ENCODE measurements at regions not wholly inside any gene's neighbourhood (a gene's known extent, or its start where the extent isn't known, plus 50 kb on each side); places are given as distances from the start of the nearest gene placed in this dataset.
"Not testable (repeated sequence)": the region's sequence is repeated elsewhere in the genome, so short reads cannot be mapped to it uniquely, and the experiment has no call there.

DNA sequence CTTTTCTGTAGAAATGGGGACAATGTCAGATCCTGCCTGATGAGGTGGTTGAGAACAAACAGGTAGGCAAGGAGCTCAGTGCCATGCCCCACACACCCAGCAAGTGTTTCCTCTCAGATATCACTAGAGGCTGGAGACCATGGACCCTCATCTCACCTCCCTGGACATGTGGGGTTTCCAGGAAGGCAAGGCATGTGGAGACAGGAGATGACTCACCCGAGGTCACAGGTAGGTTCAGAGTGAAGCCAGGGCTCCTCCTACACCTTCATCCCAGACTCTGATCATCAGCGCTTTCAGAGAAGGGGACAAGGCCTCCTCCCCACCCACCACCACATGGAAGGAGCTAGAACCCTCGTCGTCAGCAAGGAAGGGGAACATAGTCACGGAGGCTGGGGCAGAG, 69.2 kb downstream of the MATN1 start:
- Histone ChIP-seq H3K9ac (ENCODE audit: insufficient read length, low read depth) (no peak overlapping the region), H3K27me3 (ENCODE audit: insufficient read depth, insufficient read length) (no peaks in the 10 kb centered on the region), H3K36me3 (ENCODE audit: insufficient read depth, insufficient read length, low read length) (no peaks in the 10 kb centered on the region), H3K9me3 (ENCODE audit: insufficient read depth, low read length) (peaks cover 5% of the 10 kb centered on the region; the same call in 1 of the 2 replicates), H3K4me1 (ENCODE audit: insufficient read depth, insufficient read length) (peaks cover 24% of the 10 kb centered on the region), H3K4me3 (ENCODE audit: insufficient read length, low read depth) (no peak overlapping the region)
- TF ChIP-seq ZNF274 (IDR thresholded peaks at IDR 0.05; ENCODE audit: low read depth, low read length) (no peak), SUZ12 (IDR thresholded peaks at IDR 0.05; ENCODE audit: extremely low read depth, insufficient read depth, insufficient read length) (no peak), YY1 (IDR thresholded peaks at IDR 0.05; ENCODE audit: insufficient read depth, insufficient read length) (no peak)
- DNase-seq (ENCODE audit: low read depth, low spot score) = no peak

GRCh38 chr1:30652152-30652841, 71.1 kb downstream of the MATN1 start:
- no peak for DNase-seq (ENCODE audit: low read depth, low spot score)
- peaks cover 16% of the 10 kb centered on the region for H3K4me1 ChIP-seq (ENCODE audit: insufficient read depth, insufficient read length)
- H3K36me3 ChIP-seq (ENCODE audit: insufficient read depth, insufficient read length, low read length) = no peaks in the 10 kb centered on the region
- H3K4me3 ChIP-seq (ENCODE audit: insufficient read length, low read depth) = no peak overlapping the region
- H3K27me3 ChIP-seq (ENCODE audit: insufficient read depth, insufficient read length) = no peaks in the 10 kb centered on the region
- H3K9me3 ChIP-seq (ENCODE audit: insufficient read depth, low read length) = peaks cover 5% of the 10 kb centered on the region; the same call in 1 of the 2 replicates
- no peak overlapping the region for H3K9ac ChIP-seq (ENCODE audit: insufficient read length, low read depth)
- TF ChIP-seq SUZ12 (IDR thresholded peaks at IDR 0.05; ENCODE audit: extremely low read depth, insufficient read depth, insufficient read length) (no peak), YY1 (IDR thresholded peaks at IDR 0.05; ENCODE audit: insufficient read depth, insufficient read length) (no peak), ZNF274 (IDR thresholded peaks at IDR 0.05; ENCODE audit: low read depth, low read length) (no peak)

- DNase-seq (ENCODE audit: low read depth, low spot score); H3K36me3 ChIP-seq (ENCODE audit: insufficient read depth, insufficient read length, low read length); H3K27me3 ChIP-seq (ENCODE audit: insufficient read depth, insufficient read length); H3K9me3 ChIP-seq (ENCODE audit: insufficient read depth, low read length); H3K9ac ChIP-seq (ENCODE audit: insufficient read length, low read depth); H3K4me3 ChIP-seq (ENCODE audit: insufficient read length, low read depth): not testable (repeated sequence)
- peaks cover 13% of the 10 kb centered on the region for H3K4me1 ChIP-seq (ENCODE audit: insufficient read depth, insufficient read length)
Observed at GRCh38 chr1:30651395-30651794, 72.0 kb downstream of the MATN1 start.

DNA sequence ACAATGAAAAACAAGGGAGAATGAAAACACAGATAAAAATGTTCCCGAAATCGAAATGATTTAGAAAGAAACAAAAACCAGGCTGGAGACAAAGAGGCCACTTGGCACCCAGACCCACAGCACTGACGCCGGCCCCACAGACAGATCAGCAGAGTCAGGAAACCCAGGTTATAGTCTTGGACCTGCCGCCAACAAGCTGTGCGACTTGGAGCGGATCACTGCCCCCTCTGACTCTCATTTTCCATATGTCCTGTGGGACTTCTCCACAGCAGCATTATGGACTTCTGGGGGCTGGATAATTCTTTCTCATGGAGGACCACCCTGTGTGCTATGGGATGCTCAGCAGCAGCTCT, 72.4 kb downstream of the MATN1 start:
- TF ChIP-seq SUZ12 (IDR thresholded peaks at IDR 0.05; ENCODE audit: extremely low read depth, insufficient read depth, insufficient read length) (no peak), YY1 (IDR thresholded peaks at IDR 0.05; ENCODE audit: insufficient read depth, insufficient read length) (no peak), ZNF274 (IDR thresholded peaks at IDR 0.05; ENCODE audit: low read depth, low read length) (no peak)
- no peaks in the 10 kb centered on the region for H3K27me3 ChIP-seq (ENCODE audit: insufficient read depth, insufficient read length)

GRCh38 chr1:30650038-30650967, 73.1 kb downstream of the MATN1 start:
- H3K36me3 ChIP-seq (ENCODE audit: insufficient read depth, insufficient read length, low read length) = no peaks in the 10 kb centered on the region
- H3K4me1 ChIP-seq (ENCODE audit: insufficient read depth, insufficient read length) = peaks cover 13% of the 10 kb centered on the region
- peaks cover 5% of the 10 kb centered on the region; the same call in 1 of the 2 replicates for H3K9me3 ChIP-seq (ENCODE audit: insufficient read depth, low read length)
- TF ChIP-seq YY1 (IDR thresholded peaks at IDR 0.05; ENCODE audit: insufficient read depth, insufficient read length) (no peak), SUZ12 (IDR thresholded peaks at IDR 0.05; ENCODE audit: extremely low read depth, insufficient read depth, insufficient read length) (no peak), ZNF274 (IDR thresholded peaks at IDR 0.05; ENCODE audit: low read depth, low read length) (no peak)
- DNase-seq (ENCODE audit: low read depth, low spot score) = no peak
- H3K27me3 ChIP-seq (ENCODE audit: insufficient read depth, insufficient read length) = no peaks in the 10 kb centered on the region
- H3K9ac ChIP-seq (ENCODE audit: insufficient read length, low read depth) = no peak overlapping the region
- no peak overlapping the region for H3K4me3 ChIP-seq (ENCODE audit: insufficient read length, low read depth)

More for the DNA sequence above, 72.4 kb downstream of the MATN1 start:
- Histone ChIP-seq H3K4me3 (ENCODE audit: insufficient read length, low read depth) (no peak overlapping the region), H3K9ac (ENCODE audit: insufficient read length, low read depth) (no peak overlapping the region), H3K36me3 (ENCODE audit: insufficient read depth, insufficient read length, low read length) (no peaks in the 10 kb centered on the region), H3K9me3 (ENCODE audit: insufficient read depth, low read length) (peaks cover 9% of the 10 kb centered on the region; the same call in 1 of the 2 replicates), H3K4me1 (ENCODE audit: insufficient read depth, insufficient read length) (peaks cover 13% of the 10 kb centered on the region)
- no peak for DNase-seq (ENCODE audit: low read depth, low spot score)

GRCh38 chr1:30649321-30649991, 73.9 kb downstream of the MATN1 start:
- H3K9me3 ChIP-seq (ENCODE audit: insufficient read depth, low read length) = 0 out of 2 replicates have a peak, but pooled peaks cover 4% of the 10 kb centered on the region
- H3K27me3 ChIP-seq (ENCODE audit: insufficient read depth, insufficient read length) = no peaks in the 10 kb centered on the region
- H3K4me1 ChIP-seq (ENCODE audit: insufficient read depth, insufficient read length) = peaks cover 13% of the 10 kb centered on the region
- H3K36me3 ChIP-seq (ENCODE audit: insufficient read depth, insufficient read length, low read length) = no peaks in the 10 kb centered on the region
- no peak overlapping the region for H3K9ac ChIP-seq (ENCODE audit: insufficient read length, low read depth)
- TF ChIP-seq YY1 (IDR thresholded peaks at IDR 0.05; ENCODE audit: insufficient read depth, insufficient read length) (no peak), ZNF274 (IDR thresholded peaks at IDR 0.05; ENCODE audit: low read depth, low read length) (no peak), SUZ12 (IDR thresholded peaks at IDR 0.05; ENCODE audit: extremely low read depth, insufficient read depth, insufficient read length) (no peak)
- no peak for DNase-seq (ENCODE audit: low read depth, low spot score)
- no peak overlapping the region for H3K4me3 ChIP-seq (ENCODE audit: insufficient read length, low read depth)

All from NT2/D1 (cell line).